ENCODE measurements at regions not wholly inside any gene's neighbourhood (a gene's known extent, or its start where the extent isn't known, plus 50 kb on each side); places are given as distances from the start of the nearest gene placed in this dataset.

DNA sequence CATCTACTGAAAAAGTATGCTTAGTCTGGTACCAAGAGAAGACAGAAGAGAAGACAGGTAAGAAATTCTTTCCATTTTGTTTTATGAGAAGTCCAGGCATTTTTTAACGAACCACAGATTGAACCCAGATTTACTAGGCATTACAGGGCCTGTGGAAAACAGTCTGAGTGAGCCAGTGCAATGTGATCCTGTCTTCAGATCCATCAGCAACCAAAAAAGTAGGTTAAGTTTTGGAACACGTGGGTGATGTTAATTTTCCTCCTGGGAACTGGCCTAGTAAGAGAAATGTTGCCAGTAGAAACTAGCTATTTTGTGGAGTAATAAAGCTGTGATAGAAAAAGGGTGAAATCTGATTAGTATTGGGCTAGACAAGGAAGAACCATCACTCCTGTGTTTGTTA is 440.9 kb upstream of the SEL1L start:
- H3K4me3 ChIP-seq (replicated peaks; ENCODE audit: low read depth, low read length): no peak overlapping the region
- no peak for DNase-seq (ENCODE audit: low read depth)
- TF ChIP-seq CTCF (IDR thresholded peaks at IDR 0.05; ENCODE audit: low read length, missing control alignments): no peak

DNA sequence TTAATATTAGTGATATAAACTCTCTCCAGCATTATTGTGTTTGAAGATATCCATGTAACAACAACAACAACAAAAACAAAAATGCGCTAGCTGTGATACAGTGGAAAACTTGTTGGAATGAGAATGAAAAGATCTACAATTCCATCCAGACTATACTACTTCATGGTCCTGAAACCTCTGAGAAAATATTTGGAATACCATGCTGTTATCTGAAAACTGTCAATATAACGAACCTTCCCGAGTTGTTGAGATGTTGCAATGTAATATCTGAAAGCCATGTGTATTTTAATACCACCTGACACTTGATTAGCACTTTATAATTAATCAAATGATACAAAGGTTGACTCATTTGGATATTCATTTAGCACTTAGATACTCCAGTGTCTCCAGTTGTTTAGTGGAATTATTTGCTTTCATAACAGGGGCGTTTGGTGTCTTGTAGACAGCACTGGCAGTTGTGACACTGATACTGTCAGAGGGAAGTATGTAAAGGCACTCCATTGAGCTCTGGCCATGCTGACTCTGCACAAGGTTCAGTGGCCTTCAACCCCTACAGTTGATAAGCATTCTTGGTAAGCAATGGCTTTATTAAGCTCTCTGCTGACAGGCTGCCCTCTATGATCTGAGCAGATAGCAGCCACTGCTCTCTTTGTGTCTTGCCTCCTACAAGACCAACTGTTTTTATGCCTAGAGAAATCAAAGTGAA is 447.1 kb upstream of the SEL1L start:
- TF ChIP-seq CTCF (IDR thresholded peaks at IDR 0.05; ENCODE audit: low read length, missing control alignments): no peak
- no peak for DNase-seq (ENCODE audit: low read depth)
- no peak overlapping the region for H3K4me3 ChIP-seq (replicated peaks; ENCODE audit: low read depth, low read length)

DNA sequence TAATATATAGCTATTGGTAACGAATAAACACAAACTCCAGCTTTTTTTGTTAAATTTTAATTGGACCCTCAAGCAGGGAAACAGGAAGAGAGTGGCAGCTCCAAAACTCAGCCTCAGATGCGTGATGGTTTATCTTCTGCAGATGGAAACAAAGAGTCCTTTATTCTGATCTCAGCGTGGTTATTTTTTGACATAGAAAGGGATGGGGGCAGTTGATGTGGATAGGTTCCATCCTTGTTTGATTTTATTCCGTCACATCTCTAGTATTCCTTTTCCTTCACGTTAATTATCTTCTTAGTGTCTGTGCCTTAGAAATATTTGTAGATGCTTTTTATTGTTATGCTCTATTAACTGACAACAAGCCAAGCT is 447.6 kb upstream of the SEL1L start:
- DNase-seq (ENCODE audit: low read depth): no peak
- no peak overlapping the region for H3K4me3 ChIP-seq (replicated peaks; ENCODE audit: low read depth, low read length)
- TF ChIP-seq CTCF (IDR thresholded peaks at IDR 0.05; ENCODE audit: low read length, missing control alignments): no peak

GRCh38 chr14:81982046-81982445 is 448.4 kb upstream of the SEL1L start:
- no peak for TF ChIP-seq CTCF (IDR thresholded peaks at IDR 0.05; ENCODE audit: low read length, missing control alignments)
- no peak overlapping the region for H3K4me3 ChIP-seq (replicated peaks; ENCODE audit: low read depth, low read length)
- DNase-seq (ENCODE audit: low read depth): no peak

DNA sequence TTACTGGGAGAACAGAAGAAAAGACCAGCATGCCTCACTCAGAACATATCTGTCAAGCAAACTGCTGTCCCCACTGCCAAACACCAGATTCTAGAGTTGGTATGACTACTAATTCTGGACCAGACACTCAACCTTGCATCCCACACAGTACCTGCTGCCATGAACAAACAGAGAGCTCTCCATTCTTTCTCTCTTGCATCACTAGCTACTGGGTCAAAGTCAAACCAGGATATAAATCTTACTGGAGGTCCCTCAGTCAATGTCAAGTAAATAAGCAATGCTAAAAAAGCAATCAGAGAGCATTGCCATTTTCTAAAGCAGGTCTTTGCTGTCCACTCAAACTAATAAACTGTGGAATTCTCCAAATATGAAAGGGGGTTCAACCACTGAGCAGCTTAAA is 452.4 kb upstream of the SEL1L start:
- DNase-seq (ENCODE audit: low read depth): no peak
- H3K4me3 ChIP-seq (replicated peaks; ENCODE audit: low read depth, low read length): no peak overlapping the region
- TF ChIP-seq CTCF (IDR thresholded peaks at IDR 0.05; ENCODE audit: low read length, missing control alignments): no peak

DNA sequence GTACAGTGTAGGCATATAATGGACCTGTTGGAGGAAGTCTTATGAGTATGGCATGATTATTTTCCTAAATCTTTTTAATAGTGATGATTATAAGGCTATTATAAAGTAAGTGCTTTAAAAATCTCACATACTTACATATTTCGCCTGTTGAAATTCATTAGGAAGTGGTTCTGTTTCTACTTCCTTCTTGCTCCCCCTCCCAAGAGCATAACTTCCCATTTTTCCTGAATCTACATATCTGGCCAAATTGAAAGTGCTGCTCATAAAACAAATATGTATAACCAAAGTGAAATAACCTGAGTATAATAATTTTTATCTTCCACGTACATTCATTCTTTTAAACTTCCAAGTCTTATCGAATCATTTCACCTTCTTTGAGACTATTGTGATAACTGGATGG is 455.6 kb upstream of the SEL1L start:
- H3K4me3 ChIP-seq (replicated peaks; ENCODE audit: low read depth, low read length): no peak overlapping the region
- no peak for TF ChIP-seq CTCF (IDR thresholded peaks at IDR 0.05; ENCODE audit: low read length, missing control alignments)
- no peak for DNase-seq (ENCODE audit: low read depth)

DNA sequence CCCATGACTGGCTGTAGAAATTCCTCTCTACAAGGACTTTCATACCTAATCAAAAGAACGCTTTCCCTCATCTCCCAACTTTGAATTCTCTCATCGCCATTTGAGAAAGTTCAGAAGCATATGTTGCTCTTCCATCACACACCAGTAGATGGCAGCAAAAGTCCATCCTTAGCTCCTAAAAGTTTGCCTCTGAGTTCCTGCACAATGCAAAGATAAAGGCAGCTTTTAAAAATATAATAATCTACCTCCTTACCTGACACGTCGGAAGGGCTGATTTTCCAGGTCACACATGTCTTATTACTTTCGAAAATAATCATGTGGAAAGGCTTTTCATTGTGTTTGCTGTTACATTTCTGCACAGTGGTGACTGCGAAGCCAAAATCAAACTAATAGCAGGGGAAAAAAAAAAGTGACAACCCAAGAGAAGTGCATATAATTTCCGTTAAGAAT is 456.7 kb upstream of the SEL1L start:
- no peak overlapping the region for H3K4me3 ChIP-seq (replicated peaks; ENCODE audit: low read depth, low read length)
- DNase-seq (ENCODE audit: low read depth): peak; percentile 69
- TF ChIP-seq CTCF (IDR thresholded peaks at IDR 0.05; ENCODE audit: low read length, missing control alignments): peak; percentile 90

Measured in fibroblast of pulmonary artery (primary cell).